Coronary artery (tissue), 2 donors: ENCODE measurements at regions not wholly inside any gene's neighbourhood (a gene's known extent, or its start where the extent isn't known, plus 50 kb on each side); places are given as distances from the start of the nearest gene placed in this dataset.

Source experiments
- DNase-seq: peaks from one replicate; pipeline ENCODE4 v3.0.0-alpha.2; 2017; ENCODE audit warnings: low spot score
- H3K27ac ChIP-seq, 2 donors: fragments of 200-600 bp; sonication (generic); one replicate each; pipeline ENCODE4 v1.5.1; 2016 to 2019
- H3K4me3 ChIP-seq: fragments of 200-600 bp; sonication (generic); 2 replicates; pipeline ENCODE4 v1.5.1; 2016; ENCODE audit warnings: mild to moderate bottlenecking, moderate library complexity
- CTCF ChIP-seq: fragments of 200-600 bp; sonication (generic); IDR thresholded peaks from one replicate; pipeline ENCODE4 v1.5.1; 2019; ENCODE audit warnings: antibody characterized with exemption

- Histone ChIP-seq H3K27ac (no peak overlapping the region), H3K4me3 (no peak overlapping the region)
- DNase-seq: no peak
- TF ChIP-seq CTCF: no peak
Observed at GRCh38 chr20:62533591-62534495, 58.0 kb upstream of the GATA5 start.

GRCh38 chr20:62534526-62535221, 58.9 kb upstream of the GATA5 start:
- Histone ChIP-seq H3K4me3 (no peak overlapping the region), H3K27ac (no peak overlapping the region)
- DNase-seq: no peak
- no peak for TF ChIP-seq CTCF

GRCh38 chr20:62535282-62535811, 59.6 kb upstream of the GATA5 start:
- TF ChIP-seq CTCF: no peak
- Histone ChIP-seq H3K4me3 (no peak overlapping the region), H3K27ac (no peak overlapping the region)
- no peak for DNase-seq

GRCh38 chr20:62535964-62536363, 60.2 kb upstream of the GATA5 start:
- Histone ChIP-seq H3K27ac (no peak overlapping the region), H3K4me3 (no peak overlapping the region)
- DNase-seq: no peak
- TF ChIP-seq CTCF: no peak

- Histone ChIP-seq H3K4me3 (no peak overlapping the region), H3K27ac (no peak overlapping the region)
- TF ChIP-seq CTCF: no peak
- DNase-seq: no peak
Observed at GRCh38 chr20:62536871-62537401, 61.1 kb upstream of the GATA5 start.

- no peak for DNase-seq
- H3K27ac ChIP-seq: no peak overlapping the region
- TF ChIP-seq CTCF: no peak
- no peak overlapping the region for H3K4me3 ChIP-seq
Observed at GRCh38 chr20:62537649-62538292, 62.0 kb upstream of the GATA5 start.
